SK-N-SH (cell line): ENCODE measurements at regions not wholly inside any gene's neighbourhood (a gene's known extent, or its start where the extent isn't known, plus 50 kb on each side); places are given as distances from the start of the nearest gene placed in this dataset.

Experiments used
- CTCF ChIA-PET: fragments of 300-600, 350-600 bp; formaldehyde crosslinking; extraction: SDS; loops from one replicate; lab custom pipeline; 2021; lab: Yijun Ruan, JAX
- POLR2A ChIA-PET: fragments of 350-600 bp; sonication (Branson Sonifier 250); formaldehyde crosslinking; extraction: SDS; loops from one replicate; lab custom pipeline; 2020; ENCODE audit warnings: antibody characterized with exemption, inconsistent platforms; lab: Yijun Ruan, JAX
- DNase-seq: peaks from one replicate; pipeline ENCODE4 v3.0.0; 2012
- H2AFZ ChIP-seq: fragments of 200-600 bp; sonication (generic); 2 replicates; pipeline ENCODE4 v1.8.1; 2016; ENCODE audit warnings: antibody characterized with exemption, mild to moderate bottlenecking, low read depth
- H3F3A ChIP-seq: fragments of 200-600 bp; sonication (generic); replicated peaks from 2 replicates; pipeline ENCODE3; 2016; ENCODE audit warnings: antibody characterized with exemption, mild to moderate bottlenecking; ENCODE audit not compliant: insufficient read depth
- H3K27ac ChIP-seq, 2 experiments: fragments of 200-500 bp in 1 of 2; fragments of 200-600 bp in 1 of 2; sonication (Bioruptor generic) in 1 of 2; sonication (generic), shearing (Covaris generic) in 1 of 2; 2 replicates each; pipeline versions ENCODE4 v1.5.1 to v1.6.1; 2014 to 2016; ENCODE audit warnings: low read depth in 2 of 2, inconsistent platforms in 1 of 2, low read length in 1 of 2, mild to moderate bottlenecking in 1 of 2, mixed read lengths in 1 of 2
- H3K27me3 ChIP-seq: fragments of 200-600 bp; sonication (generic), shearing (Covaris generic); 2 replicates; pipeline ENCODE4 v1.6.1; 2016; ENCODE audit warnings: mixed run types; ENCODE audit not compliant: insufficient read depth
- H3K36me3 ChIP-seq, 2 experiments: fragments of 200-500 bp in 1 of 2; fragments of 200-600 bp in 1 of 2; sonication (Bioruptor generic) in 1 of 2; sonication (generic) in 1 of 2; replicated peaks in 1 of 2; 2 replicates each; pipeline versions ENCODE3 to v1.5.1; 2014 to 2016; ENCODE audit warnings: low read length in 1 of 2, mild to moderate bottlenecking in 1 of 2; ENCODE audit not compliant: insufficient read depth in 2 of 2, control insufficient read depth in 1 of 2
- H3K4me1 ChIP-seq, 2 experiments: fragments of 200-500 bp in 1 of 2; fragments of 200-600 bp in 1 of 2; sonication (Bioruptor generic) in 1 of 2; sonication (generic), shearing (Covaris generic) in 1 of 2; 2 replicates each; pipeline versions ENCODE4 v1.5.1 to v1.6.1; 2014 to 2016; ENCODE audit warnings: low read depth in 1 of 2, low read length in 1 of 2, mixed run types in 1 of 2; ENCODE audit not compliant: insufficient read depth in 2 of 2, control insufficient read depth in 1 of 2
- H3K4me2 ChIP-seq: fragments of 200-600 bp; sonication (generic), shearing (Covaris generic); 2 replicates; pipeline ENCODE4 v1.6.1; 2017; ENCODE audit warnings: mixed run types
- H3K4me3 ChIP-seq, 2 experiments: fragments of 200-500 bp in 1 of 2; fragments of 200-600 bp in 1 of 2; sonication (Bioruptor generic) in 1 of 2; sonication (generic), shearing (Covaris generic) in 1 of 2; 2 replicates each; pipeline versions ENCODE4 v1.5.1 to v1.8.1; 2014 to 2016; ENCODE audit warnings: low read depth in 2 of 2, inconsistent platforms in 1 of 2, low read length in 1 of 2, mild to moderate bottlenecking in 1 of 2, mixed read lengths in 1 of 2, moderate library complexity in 1 of 2
- H3K79me2 ChIP-seq: fragments of 200-600 bp; sonication (generic); 2 replicates; pipeline ENCODE4 v1.8.1; 2017; ENCODE audit warnings: mild to moderate bottlenecking; ENCODE audit not compliant: insufficient read depth
- H3K9ac ChIP-seq: fragments of 200-600 bp; sonication (generic); 2 replicates; pipeline ENCODE4 v1.6.1; 2017; ENCODE audit warnings: mixed run types
- H3K9me2 ChIP-seq: fragments of 200-600 bp; sonication (generic); 2 replicates; pipeline ENCODE4 v1.6.1; 2017; ENCODE audit warnings: mixed run types
- H3K9me3 ChIP-seq: fragments of 200-600 bp; sonication (generic); 2 replicates; pipeline ENCODE4 v1.6.1; 2017; ENCODE audit warnings: mixed run types, mild to moderate bottlenecking, moderate library complexity
- H4K20me1 ChIP-seq: fragments of 200-600 bp; sonication (generic); 2 replicates; pipeline ENCODE4 v1.6.1; 2017; ENCODE audit warnings: mild to moderate bottlenecking, mixed run types; ENCODE audit not compliant: insufficient read depth
- CHD2 ChIP-seq: fragments of 150-350 bp; IDR thresholded peaks from 2 replicates; pipeline ENCODE4 v1.6.1; 2018; ENCODE audit warnings: low read length; ENCODE audit not compliant: partially characterized antibody
- FOXJ3 ChIP-seq: sonication (generic); formaldehyde crosslinking; IDR thresholded peaks from 2 replicates; pipeline ENCODE4 v1.5.1; 2020; ENCODE audit warnings: mild to moderate bottlenecking, missing genetic modification reagents
- GABPA ChIP-seq: IDR thresholded peaks from 2 replicates; pipeline ENCODE4 v1.4.0; 2012; ENCODE audit warnings: low read depth, mild to moderate bottlenecking
- GATA2 ChIP-seq: sonication (generic); formaldehyde crosslinking; IDR thresholded peaks from 2 replicates; pipeline ENCODE4 v1.5.0; 2020; ENCODE audit warnings: mild to moderate bottlenecking, missing genetic modification reagents
- JUND ChIP-seq: IDR thresholded peaks from 2 replicates; pipeline ENCODE4 v1.4.0; 2012
- RAD21 ChIP-seq: IDR thresholded peaks from 2 replicates; pipeline ENCODE4 v1.6.1; 2012; ENCODE audit warnings: mild to moderate bottlenecking, low read length
- RFX5 ChIP-seq: IDR thresholded peaks from 2 replicates; pipeline ENCODE4 v1.6.1; 2012; ENCODE audit warnings: mild to moderate bottlenecking, improper control_type of control experiment, low read length
- RXRA ChIP-seq: IDR thresholded peaks from 2 replicates; pipeline ENCODE4 v1.4.0; 2012; ENCODE audit warnings: low read depth, mild to moderate bottlenecking, borderline replicate concordance
- SIN3A ChIP-seq: IDR thresholded peaks from 2 replicates; pipeline ENCODE4 v1.6.1; 2012; ENCODE audit warnings: low read depth, mild to moderate bottlenecking, low read length, moderate library complexity, borderline replicate concordance
- SMC3 ChIP-seq: IDR thresholded peaks from 2 replicates; pipeline ENCODE4 v1.6.1; 2012; ENCODE audit warnings: low read depth, low read length, improper control_type of control experiment
- TEAD4 ChIP-seq: IDR thresholded peaks from 2 replicates; pipeline ENCODE4 v1.4.0; 2012; ENCODE audit warnings: mild to moderate bottlenecking, borderline replicate concordance; ENCODE audit not compliant: insufficient read depth
- USF2 ChIP-seq: fragments of 150-350 bp; IDR thresholded peaks from 2 replicates; pipeline ENCODE4 v1.6.1; 2017; ENCODE audit warnings: antibody characterized with exemption, low read length, low read depth, borderline replicate concordance
- ZBTB33 ChIP-seq: IDR thresholded peaks from 2 replicates; pipeline ENCODE4 v1.4.0; 2012; ENCODE audit warnings: low read depth, borderline replicate concordance
- WGBS: methylation state at CpG from one replicate; pipeline ENCODE4 v1.1.6; 2017; ENCODE audit warnings: low lambda C conversion rate; 5-methylcytosine and 5-hydroxymethylcytosine counted together
- TF ChIP-seq, protein P1 (sequence below): IDR thresholded peaks from 2 replicates; pipeline ENCODE4 v1.4.0; 2012; ENCODE audit warnings: low read depth, borderline replicate concordance

- DNase-seq = no peak
- H3K4me2 ChIP-seq = no peak overlapping the region
- TF ChIP-seq GABPA = no peak
- TF ChIP-seq USF2 = no peak
- TF ChIP-seq RFX5 = no peak
- no peak for TF ChIP-seq ZBTB33
- TF ChIP-seq FOXJ3 (CRISPR knock-in tag) = no peak
- TF ChIP-seq RAD21 = no peak
- no peaks in the 10 kb centered on the region for H3F3A ChIP-seq
- no peaks in the 10 kb centered on the region for H4K20me1 ChIP-seq
- no peaks in the 10 kb centered on the region for H3K79me2 ChIP-seq
- no peak overlapping the region for H3K9ac ChIP-seq
- no peaks in the 10 kb centered on the region for H3K27me3 ChIP-seq
- CTCF ChIA-PET = no interaction called here
- POLR2A ChIA-PET = no interaction called here
- H3K9me2 ChIP-seq = no peaks in the 10 kb centered on the region
- no peaks in the 10 kb centered on the region for H3K9me3 ChIP-seq
- 21% methylated on average over 3 of the region's 3 CpGs for WGBS
- H2AFZ ChIP-seq = no peak overlapping the region
- no peaks in the 10 kb centered on the region for H3K36me3 ChIP-seq
- no peak overlapping the region for H3K27ac ChIP-seq
- no peak overlapping the region for H3K4me3 ChIP-seq
- peaks cover 0 to 5% of the 10 kb centered on the region in 2 experiments; a peak in 1 of 4 replicates for H3K4me1 ChIP-seq
Observed at GRCh38 chr3:95459706-95460105, 1354.7 kb upstream of the EPHA6 start.

DNA sequence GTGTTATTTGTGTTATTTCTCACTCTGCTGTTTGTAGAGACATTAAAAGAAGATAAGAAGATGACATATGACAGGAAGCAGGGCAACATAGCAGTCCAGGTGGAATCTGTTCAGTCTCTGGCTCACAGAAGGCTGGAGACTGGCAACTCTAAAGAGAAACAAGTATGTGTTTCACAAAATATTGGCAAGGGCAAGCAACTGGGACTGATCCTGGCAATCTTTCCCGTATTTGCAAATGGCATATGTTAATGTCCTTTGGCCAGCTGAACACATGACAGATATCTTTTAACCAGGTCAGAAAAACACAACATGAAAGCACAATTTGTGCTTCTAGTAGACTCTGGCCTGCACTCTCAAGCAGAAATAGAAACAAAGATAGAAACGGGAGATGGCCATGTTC is 1354.1 kb upstream of the EPHA6 start:
- 13% methylated on average over 2 of the region's 2 CpGs for WGBS

GRCh38 chr3:95462161-95462560 is 1352.2 kb upstream of the EPHA6 start:
- H4K20me1 ChIP-seq = no peaks in the 10 kb centered on the region
- no peaks in the 10 kb centered on the region for H3K79me2 ChIP-seq
- no peak overlapping the region for H3K4me3 ChIP-seq
- ChIA-PET CTCF (no interaction called here), POLR2A (no interaction called here)
- H3K4me2 ChIP-seq = no peak overlapping the region
- H3K9me2 ChIP-seq = no peaks in the 10 kb centered on the region
- no peak overlapping the region for H2AFZ ChIP-seq
- H3K9me3 ChIP-seq = no peaks in the 10 kb centered on the region
- H3K9ac ChIP-seq = no peak overlapping the region
- TF ChIP-seq SIN3A = no peak
- no peak for TF ChIP-seq TEAD4
- TF ChIP-seq RXRA = no peak
- TF ChIP-seq FOXJ3 (CRISPR knock-in tag) = no peak
- TF ChIP-seq, protein P1, sequence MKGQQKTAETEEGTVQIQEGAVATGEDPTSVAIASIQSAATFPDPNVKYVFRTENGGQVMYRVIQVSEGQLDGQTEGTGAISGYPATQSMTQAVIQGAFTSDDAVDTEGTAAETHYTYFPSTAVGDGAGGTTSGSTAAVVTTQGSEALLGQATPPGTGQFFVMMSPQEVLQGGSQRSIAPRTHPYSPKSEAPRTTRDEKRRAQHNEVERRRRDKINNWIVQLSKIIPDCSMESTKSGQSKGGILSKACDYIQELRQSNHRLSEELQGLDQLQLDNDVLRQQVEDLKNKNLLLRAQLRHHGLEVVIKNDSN = no peak
- no peak for TF ChIP-seq CHD2
- no peak for TF ChIP-seq ZBTB33
- TF ChIP-seq RFX5 = no peak
- no peak for TF ChIP-seq SMC3
- no peak for TF ChIP-seq GABPA
- TF ChIP-seq RAD21 = no peak
- TF ChIP-seq JUND = no peak
- TF ChIP-seq, all 33 proteins: peak for 0
- no peak for DNase-seq
- Histone ChIP-seq H3K27me3 (no peaks in the 10 kb centered on the region), H3K36me3 (no peaks in the 10 kb centered on the region), H3F3A (no peaks in the 10 kb centered on the region), H3K4me1 (peaks cover 0 to 5% of the 10 kb centered on the region in 2 experiments; a peak in 1 of 4 replicates), H3K27ac (no peak overlapping the region)
- 59% methylated on average over 5 of the region's 5 CpGs for WGBS

More for the DNA sequence above, 1354.1 kb upstream of the EPHA6 start:
- H3K4me1 ChIP-seq = peaks cover 0 to 5% of the 10 kb centered on the region in 2 experiments; a peak in 1 of 4 replicates
- no peak overlapping the region for H3K9ac ChIP-seq
- H3K9me2 ChIP-seq = no peaks in the 10 kb centered on the region
- H3K9me3 ChIP-seq = no peaks in the 10 kb centered on the region
- CTCF ChIA-PET = no interaction called here
- no peak overlapping the region for H3K4me3 ChIP-seq
- H3K36me3 ChIP-seq = no peaks in the 10 kb centered on the region
- no peaks in the 10 kb centered on the region for H3K79me2 ChIP-seq
- no peak overlapping the region for H3K4me2 ChIP-seq
- TF ChIP-seq GATA2 (CRISPR knock-in tag) (peak; percentile 29; the same call in 1 of the 2 replicates), JUND (no peak)
- TF ChIP-seq, all 33 proteins: peak for 1
- H3K27me3 ChIP-seq = no peaks in the 10 kb centered on the region
- H2AFZ ChIP-seq = no peak overlapping the region
- H3F3A ChIP-seq = no peaks in the 10 kb centered on the region
- POLR2A ChIA-PET = no interaction called here
- peak overlapping the region in 1 of 2 experiments; percentile 50; a peak in 1 of 4 replicates for H3K27ac ChIP-seq
- no peaks in the 10 kb centered on the region for H4K20me1 ChIP-seq
- DNase-seq = peak; percentile 1
